SU-DHL-6 (cell line): ENCODE measurements at regions not wholly inside any gene's neighbourhood (a gene's known extent, or its start where the extent isn't known, plus 50 kb on each side); places are given as distances from the start of the nearest gene placed in this dataset.

ENCODE experiments used
- H2AFZ ChIP-seq: fragments of 200-600 bp; sonication (generic); 2 replicates; pipeline ENCODE4 v1.6.1; 2014; ENCODE audit warnings: low read depth, mild to moderate bottlenecking, moderate library complexity, mixed read lengths, antibody characterized with exemption, low read length; ENCODE audit not compliant: severe bottlenecking
- H3F3A ChIP-seq: fragments of 200-600 bp; shearing (Covaris generic); 2 replicates; pipeline ENCODE4 v1.6.0; 2016; ENCODE audit warnings: antibody characterized with exemption, mild to moderate bottlenecking; ENCODE audit not compliant: insufficient read depth
- H3K27ac ChIP-seq: fragments of 200-600 bp; sonication (generic); 2 replicates; pipeline ENCODE4 v1.5.1; 2016; ENCODE audit warnings: low read depth, mild to moderate bottlenecking, low read length, moderate library complexity, mixed read lengths
- H3K27me3 ChIP-seq: fragments of 200-600 bp; sonication (generic), shearing (Covaris generic); 2 replicates; pipeline ENCODE4 v1.6.0; 2014; ENCODE audit warnings: mild to moderate bottlenecking, low read length
- H3K36me3 ChIP-seq: fragments of 200-600 bp; sonication (generic); 2 replicates; pipeline ENCODE4 v1.6.1; 2014; ENCODE audit warnings: mild to moderate bottlenecking, low read length, mixed read lengths
- H3K4me2 ChIP-seq: fragments of 300-600, 200-600 bp; shearing (Covaris generic), sonication (generic); 2 replicates; pipeline ENCODE4 v1.6.0; 2014; ENCODE audit warnings: low read length, low read depth, mild to moderate bottlenecking; ENCODE audit not compliant: poor library complexity, severe bottlenecking
- H3K4me3 ChIP-seq: fragments of 200-600 bp; sonication (generic); 2 replicates; pipeline ENCODE4 v1.5.1; 2014; ENCODE audit warnings: antibody characterized with exemption, low read length, mild to moderate bottlenecking, mixed read lengths; ENCODE audit not compliant: insufficient read depth, poor library complexity, severe bottlenecking
- H3K79me2 ChIP-seq: fragments of 200-600 bp; sonication (generic); 2 replicates; pipeline ENCODE4 v1.6.1; 2014; ENCODE audit warnings: mild to moderate bottlenecking, low read length, moderate library complexity; ENCODE audit not compliant: insufficient read depth
- H3K9ac ChIP-seq: fragments of 200-600 bp; sonication (generic); 2 replicates; pipeline ENCODE4 v1.7.0; 2014; ENCODE audit warnings: mild to moderate bottlenecking, low read length
- H3K9me2 ChIP-seq: fragments of 200-600 bp; sonication (generic); replicated peaks from 2 replicates; pipeline ENCODE4 v1.6.1; 2014; ENCODE audit warnings: low read length; ENCODE audit not compliant: insufficient read depth
- H3K9me3 ChIP-seq: fragments of 200-600 bp; sonication (generic); 2 replicates; pipeline ENCODE4 v1.6.1; 2014; ENCODE audit warnings: low read length, mixed read lengths; ENCODE audit not compliant: insufficient read depth
- H4K20me1 ChIP-seq: fragments of 200-600 bp; sonication (generic); 2 replicates; pipeline ENCODE4 v1.6.1; 2014; ENCODE audit warnings: low read depth, mild to moderate bottlenecking, antibody characterized with exemption, low read length, moderate library complexity, mixed read lengths
- CTCF ChIP-seq: fragments of 200-600 bp; sonication (generic); IDR thresholded peaks from one replicate; pipeline ENCODE4 v1.5.1; 2017; ENCODE audit warnings: antibody characterized with exemption, mild to moderate bottlenecking, low read length, moderate library complexity; ENCODE audit not compliant: insufficient read depth, poor library complexity, severe bottlenecking
- EZH2phosphoT487 ChIP-seq: fragments of 200-600 bp; sonication (generic), shearing (Covaris generic); conservative IDR thresholded peaks from 2 replicates; pipeline ENCODE4 v1.6.1; 2018; ENCODE audit warnings: mild to moderate bottlenecking, antibody characterized with exemption, low read length, moderate library complexity, mixed read lengths

GRCh38 chr7:25754333-25754732, 397.7 kb upstream of the NFE2L3 start:
- no peak overlapping the region for H3K4me3 ChIP-seq
- H3K9me3 ChIP-seq = no peaks in the 10 kb centered on the region
- H3K27me3 ChIP-seq = no peaks in the 10 kb centered on the region
- TF ChIP-seq CTCF = no peak
- no peak for TF ChIP-seq EZH2phosphoT487
- no peaks in the 10 kb centered on the region for H3K9me2 ChIP-seq
- no peak overlapping the region for H3K4me2 ChIP-seq
- H3K79me2 ChIP-seq = no peaks in the 10 kb centered on the region
- no peak overlapping the region for H2AFZ ChIP-seq
- H3K9ac ChIP-seq = no peak overlapping the region
- no peak overlapping the region for H3K27ac ChIP-seq
- H4K20me1 ChIP-seq = no peaks in the 10 kb centered on the region
- H3K36me3 ChIP-seq = no peaks in the 10 kb centered on the region
- no peaks in the 10 kb centered on the region for H3F3A ChIP-seq

GRCh38 chr7:25754751-25755150, 397.2 kb upstream of the NFE2L3 start:
- H3K27ac ChIP-seq = no peak overlapping the region
- no peaks in the 10 kb centered on the region for H3F3A ChIP-seq
- H2AFZ ChIP-seq = no peak overlapping the region
- H3K79me2 ChIP-seq = no peaks in the 10 kb centered on the region
- no peak for TF ChIP-seq CTCF
- no peak for TF ChIP-seq EZH2phosphoT487
- no peaks in the 10 kb centered on the region for H4K20me1 ChIP-seq
- H3K9me2 ChIP-seq = no peaks in the 10 kb centered on the region
- H3K9ac ChIP-seq = no peak overlapping the region
- H3K4me2 ChIP-seq = no peak overlapping the region
- H3K9me3 ChIP-seq = no peaks in the 10 kb centered on the region
- H3K4me3 ChIP-seq = no peak overlapping the region
- H3K36me3 ChIP-seq = no peaks in the 10 kb centered on the region
- H3K27me3 ChIP-seq = no peaks in the 10 kb centered on the region

- H3K36me3 ChIP-seq = no peaks in the 10 kb centered on the region
These were observed 395.4 kb upstream of the NFE2L3 start for GRCh38 chr7:25756601-25757000.

More at GRCh38 chr7:25756601-25757000, 395.4 kb upstream of the NFE2L3 start:
- TF ChIP-seq EZH2phosphoT487 = no peak
- no peak for TF ChIP-seq CTCF
- no peaks in the 10 kb centered on the region for H3K27me3 ChIP-seq
- no peaks in the 10 kb centered on the region for H4K20me1 ChIP-seq
- H3K9me3 ChIP-seq = no peaks in the 10 kb centered on the region
- H3K79me2 ChIP-seq = no peaks in the 10 kb centered on the region
- no peak overlapping the region for H3K27ac ChIP-seq
- no peak overlapping the region for H3K4me2 ChIP-seq
- no peaks in the 10 kb centered on the region for H3F3A ChIP-seq
- H3K9ac ChIP-seq = no peak overlapping the region
- no peak overlapping the region for H3K4me3 ChIP-seq
- H2AFZ ChIP-seq = no peak overlapping the region
- H3K9me2 ChIP-seq = no peaks in the 10 kb centered on the region
